GM21786 (cell line): ENCODE measurements at regions not wholly inside any gene's neighbourhood (a gene's known extent, or its start where the extent isn't known, plus 50 kb on each side); places are given as distances from the start of the nearest gene placed in this dataset.

Source experiments
- ATAC-seq: cut with Tn5 transposase; IDR thresholded peaks from one replicate; pipeline ENCODE4 v1.9.1; 2021; ENCODE audit not compliant: unreplicated experiment

GRCh38 chr17:77585142-77585860 is 373.2 kb upstream of the TNRC6C start:
- no peak for ATAC-seq

GRCh38 chr17:77590951-77591735 is 367.4 kb upstream of the TNRC6C start:
- no peak for ATAC-seq

- no peak for ATAC-seq
Observed at GRCh38 chr17:77592106-77592865, 366.2 kb upstream of the TNRC6C start.

- ATAC-seq, result no peak
Observed at GRCh38 chr17:77593081-77593480, 365.4 kb upstream of the TNRC6C start.

GRCh38 chr17:77594416-77595209 is 363.9 kb upstream of the TNRC6C start:
- ATAC-seq, result no peak

- ATAC-seq, result no peak
Observed at GRCh38 chr17:77596491-77597417, 361.7 kb upstream of the TNRC6C start.

- no peak for ATAC-seq
Observed at GRCh38 chr17:77597418-77598240, 360.9 kb upstream of the TNRC6C start.

- no peak for ATAC-seq
Observed at GRCh38 chr17:77598241-77598620, 360.3 kb upstream of the TNRC6C start.

GRCh38 chr17:77599699-77600098 is 358.8 kb upstream of the TNRC6C start:
- ATAC-seq, result no peak

GRCh38 chr17:77600346-77600745 is 358.2 kb upstream of the TNRC6C start:
- ATAC-seq, result no peak

GRCh38 chr17:77601054-77601979 is 357.2 kb upstream of the TNRC6C start:
- no peak for ATAC-seq

GRCh38 chr17:77602062-77602746 is 356.3 kb upstream of the TNRC6C start:
- ATAC-seq, result no peak

- no peak for ATAC-seq
Observed at GRCh38 chr17:77602883-77603640, 355.4 kb upstream of the TNRC6C start.

GRCh38 chr17:77604301-77604972 is 354.1 kb upstream of the TNRC6C start:
- ATAC-seq, result no peak

- no peak for ATAC-seq
Observed at GRCh38 chr17:77604973-77605313, 353.6 kb upstream of the TNRC6C start.

GRCh38 chr17:77606146-77606864 is 352.2 kb upstream of the TNRC6C start:
- ATAC-seq, result no peak
